HCT116 (cell line): ENCODE measurements at regions not wholly inside any gene's neighbourhood (a gene's known extent, or its start where the extent isn't known, plus 50 kb on each side); places are given as distances from the start of the nearest gene placed in this dataset.

Experiments used
- ATAC-seq: fragments of 200-7000 bp; cut with Tn5 transposase; 2 replicates; pipeline ENCODE4 v1.9.1; 2020; ENCODE audit warnings: mild to moderate bottlenecking, moderate library complexity
- BruUV-seq: library from RNA; stranded (reverse); fragments of 400-500 nt; replicated peaks from 2 replicates; lab custom pipeline; 2021; lab: Mats Ljungman, UMichigan
- CTCF ChIA-PET: fragments of 300-600 bp; sonication (Branson Sonifier 250); formaldehyde crosslinking; loops from one replicate; lab custom pipeline; 2021; ENCODE audit warnings: antibody characterized with exemption; lab: Charles Lee
- POLR2A ChIA-PET: fragments of 300-600, 350-600 bp; sonication (Branson Sonifier 250); formaldehyde crosslinking; loops from one replicate; lab custom pipeline; 2021; ENCODE audit warnings: antibody characterized with exemption; lab: Charles Lee
- RAD21 ChIA-PET, 2 experiments: fragments of 300-600 bp; sonication (Branson Sonifier 250); formaldehyde crosslinking; loops; one replicate each; lab custom pipeline; 2023; ENCODE audit warnings: low total read pairs in 2 of 2; ENCODE audit not compliant: uncharacterized antibody in 2 of 2, unreplicated experiment in 2 of 2, low non-redundant PET in 1 of 2; lab: Charles Lee
- DNase-seq: peaks from one replicate; pipeline ENCODE4 v3.0.0-alpha.2; 2010; ENCODE audit warnings: low read depth, low spot score
- H2AFZ ChIP-seq: fragments of 200-600 bp; shearing (Covaris generic), sonication (generic); 2 replicates; pipeline ENCODE4 v1.6.1; 2017; ENCODE audit warnings: low read depth, mixed run types, mixed read lengths, antibody characterized with exemption, low read length; ENCODE audit not compliant: poor library complexity, severe bottlenecking
- H3K27ac ChIP-seq: 2 replicates; pipeline ENCODE4 v1.5.1; 2012; ENCODE audit warnings: low read depth, low read length
- H3K27me3 ChIP-seq: fragments of 200-600 bp; sonication (generic); 2 replicates; pipeline ENCODE4 v1.6.1; 2016; ENCODE audit warnings: mixed run types, low read length, mixed read lengths; ENCODE audit not compliant: insufficient read depth
- H3K36me3 ChIP-seq, 2 experiments: fragments of 200-500 bp in 1 of 2; fragments of 200-600 bp in 1 of 2; sonication (Bioruptor generic) in 1 of 2; sonication (generic) in 1 of 2; 2 replicates each; pipeline versions ENCODE4 v1.5.1 to v1.6.1; 2014 to 2016; ENCODE audit warnings: low read length in 2 of 2, inconsistent platforms in 1 of 2, mixed read lengths in 1 of 2, mixed run types in 1 of 2; ENCODE audit not compliant: insufficient read depth in 2 of 2, control insufficient read depth in 1 of 2
- H3K4me1 ChIP-seq, 2 experiments: fragments of 200-600 bp in 1 of 2; sonication (generic) in 1 of 2; 2 replicates each; pipeline versions ENCODE4 v1.5.1 to v1.6.1; 2012 to 2017; ENCODE audit warnings: low read length in 2 of 2, inconsistent platforms in 1 of 2, mild to moderate bottlenecking in 1 of 2, mixed read lengths in 1 of 2, mixed run types in 1 of 2, moderate library complexity in 1 of 2; ENCODE audit not compliant: insufficient read depth in 2 of 2, control insufficient read depth in 1 of 2
- H3K4me2 ChIP-seq: fragments of 200-600 bp; sonication (generic); 2 replicates; pipeline ENCODE4 v1.6.1; 2017; ENCODE audit warnings: mixed run types, low read length, mixed read lengths
- H3K4me3 ChIP-seq, 2 experiments: fragments of 200-600 bp in 1 of 2; sonication (generic) in 1 of 2; replicated peaks in 1 of 2; 2 replicates each; pipeline ENCODE4 v1.5.1; 2011 to 2016; ENCODE audit warnings: low read length in 2 of 2, control low read depth in 1 of 2, low read depth in 1 of 2, mild to moderate bottlenecking in 1 of 2, mixed read lengths in 1 of 2, mixed run types in 1 of 2
- H3K79me2 ChIP-seq: fragments of 200-600 bp; sonication (generic); 2 replicates; pipeline ENCODE4 v1.6.1; 2017; ENCODE audit warnings: mild to moderate bottlenecking, mixed run types, low read length, moderate library complexity, mixed read lengths; ENCODE audit not compliant: insufficient read depth
- H3K9ac ChIP-seq: fragments of 200-600 bp; sonication (generic); 2 replicates; pipeline ENCODE4 v1.6.1; 2016; ENCODE audit warnings: low read length, mixed read lengths
- H3K9me2 ChIP-seq: fragments of 200-600 bp; sonication (generic), shearing (Covaris generic); 2 replicates; pipeline ENCODE4 v1.6.1; 2017; ENCODE audit warnings: mixed run types, mild to moderate bottlenecking, moderate library complexity; ENCODE audit not compliant: insufficient read depth
- H3K9me3 ChIP-seq, 2 experiments: fragments of 200-500 bp in 1 of 2; fragments of 200-600 bp in 1 of 2; sonication (Bioruptor generic) in 1 of 2; sonication (generic) in 1 of 2; 2 replicates each; pipeline ENCODE4 v1.6.1; 2014 to 2017; ENCODE audit warnings: low read length in 2 of 2, mixed read lengths in 2 of 2, inconsistent platforms in 1 of 2, low read depth in 1 of 2, mild to moderate bottlenecking in 1 of 2, mixed run types in 1 of 2, moderate library complexity in 1 of 2; ENCODE audit not compliant: control insufficient read depth in 1 of 2, insufficient read depth in 1 of 2
- H4K20me1 ChIP-seq: fragments of 200-600 bp; sonication (generic), shearing (Covaris generic); 2 replicates; pipeline ENCODE4 v1.6.1; 2017; ENCODE audit warnings: mixed run types, mild to moderate bottlenecking, moderate library complexity; ENCODE audit not compliant: insufficient read depth
- CBX3 ChIP-seq: IDR thresholded peaks from 2 replicates; pipeline ENCODE4 v1.6.1; 2012; ENCODE audit warnings: low read depth
- CEBPB ChIP-seq: IDR thresholded peaks from 2 replicates; pipeline ENCODE4 v1.6.1; 2012; ENCODE audit warnings: low read depth
- EGR1 ChIP-seq: IDR thresholded peaks from 2 replicates; pipeline ENCODE4 v1.6.1; 2012; ENCODE audit warnings: low read depth
- ELF1 ChIP-seq: IDR thresholded peaks from 2 replicates; pipeline ENCODE4 v1.6.1; 2012; ENCODE audit warnings: low read depth, borderline replicate concordance
- intact Hi-C: fragments of 100-400 bp; cut with micrococcal nuclease; formaldehyde crosslinking; loops from 2 replicates; pipeline ENCODE4 v1.10.0; 2022
- TF ChIP-seq, protein P1 (sequence below): IDR thresholded peaks from 2 replicates; pipeline ENCODE4 v1.6.1; 2012; ENCODE audit warnings: low read depth

DNA sequence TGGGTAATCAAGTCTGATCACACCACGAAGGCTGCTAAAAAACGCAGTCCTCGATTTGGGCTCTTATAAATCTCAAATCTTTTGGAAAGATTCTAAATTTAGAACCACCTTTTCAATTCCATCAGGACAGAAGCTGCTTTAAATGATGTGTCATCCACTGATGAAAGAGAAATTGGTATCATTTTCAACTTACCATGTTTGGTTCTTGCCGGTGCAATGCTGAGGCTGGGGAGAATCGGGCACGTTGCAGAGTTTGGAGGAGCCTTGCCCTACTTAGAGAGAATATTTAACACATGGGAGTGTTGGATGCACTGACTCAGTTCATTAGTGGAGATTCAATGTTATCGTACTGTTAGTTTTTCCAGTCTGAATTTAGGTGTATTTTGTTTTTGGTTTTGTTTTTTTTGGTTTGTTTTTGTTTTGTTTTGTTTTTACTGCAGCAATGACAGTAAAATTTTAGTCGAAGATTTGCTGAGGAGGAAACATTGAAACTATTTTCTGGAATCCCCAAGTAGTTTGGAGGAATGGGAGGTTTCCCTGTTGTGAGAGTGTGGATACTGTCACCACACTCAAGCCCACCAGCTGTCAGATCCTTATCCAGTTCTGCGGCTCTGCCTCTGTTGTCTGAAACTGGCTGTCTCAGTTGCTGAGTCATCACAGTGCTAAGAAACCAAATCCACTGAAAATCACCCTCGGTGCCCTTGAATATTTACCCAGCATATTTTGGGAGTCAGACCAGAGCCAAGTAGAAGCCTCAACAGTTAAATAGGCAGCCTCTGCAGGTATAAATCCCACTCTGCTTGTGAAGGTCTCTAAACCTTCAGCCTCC is 497.0 kb downstream of the BTBD3 start:
- RAD21 ChIA-PET = no interaction called here
- Histone ChIP-seq H3K4me2 (no peak overlapping the region), H3K36me3 (no peaks in the 10 kb centered on the region), H4K20me1 (no peaks in the 10 kb centered on the region)
- TF ChIP-seq CEBPB (no peak), ELF1 (no peak), CBX3 (no peak), EGR1 (no peak)
- TF ChIP-seq, protein P1, sequence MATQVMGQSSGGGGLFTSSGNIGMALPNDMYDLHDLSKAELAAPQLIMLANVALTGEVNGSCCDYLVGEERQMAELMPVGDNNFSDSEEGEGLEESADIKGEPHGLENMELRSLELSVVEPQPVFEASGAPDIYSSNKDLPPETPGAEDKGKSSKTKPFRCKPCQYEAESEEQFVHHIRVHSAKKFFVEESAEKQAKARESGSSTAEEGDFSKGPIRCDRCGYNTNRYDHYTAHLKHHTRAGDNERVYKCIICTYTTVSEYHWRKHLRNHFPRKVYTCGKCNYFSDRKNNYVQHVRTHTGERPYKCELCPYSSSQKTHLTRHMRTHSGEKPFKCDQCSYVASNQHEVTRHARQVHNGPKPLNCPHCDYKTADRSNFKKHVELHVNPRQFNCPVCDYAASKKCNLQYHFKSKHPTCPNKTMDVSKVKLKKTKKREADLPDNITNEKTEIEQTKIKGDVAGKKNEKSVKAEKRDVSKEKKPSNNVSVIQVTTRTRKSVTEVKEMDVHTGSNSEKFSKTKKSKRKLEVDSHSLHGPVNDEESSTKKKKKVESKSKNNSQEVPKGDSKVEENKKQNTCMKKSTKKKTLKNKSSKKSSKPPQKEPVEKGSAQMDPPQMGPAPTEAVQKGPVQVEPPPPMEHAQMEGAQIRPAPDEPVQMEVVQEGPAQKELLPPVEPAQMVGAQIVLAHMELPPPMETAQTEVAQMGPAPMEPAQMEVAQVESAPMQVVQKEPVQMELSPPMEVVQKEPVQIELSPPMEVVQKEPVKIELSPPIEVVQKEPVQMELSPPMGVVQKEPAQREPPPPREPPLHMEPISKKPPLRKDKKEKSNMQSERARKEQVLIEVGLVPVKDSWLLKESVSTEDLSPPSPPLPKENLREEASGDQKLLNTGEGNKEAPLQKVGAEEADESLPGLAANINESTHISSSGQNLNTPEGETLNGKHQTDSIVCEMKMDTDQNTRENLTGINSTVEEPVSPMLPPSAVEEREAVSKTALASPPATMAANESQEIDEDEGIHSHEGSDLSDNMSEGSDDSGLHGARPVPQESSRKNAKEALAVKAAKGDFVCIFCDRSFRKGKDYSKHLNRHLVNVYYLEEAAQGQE = no peak
- TF ChIP-seq, all 23 proteins: peak for 0
- Histone ChIP-seq H3K4me3 (no peak overlapping the region), H3K4me1 (no peaks in the 10 kb centered on the region), H3K9me3 (peaks cover 14 to 52% of the 10 kb centered on the region in 2 experiments; a peak in 2 of 4 replicates), H3K27ac (no peak overlapping the region), H3K9ac (no peak overlapping the region), H3K79me2 (no peaks in the 10 kb centered on the region), H3K9me2 (no peaks in the 10 kb centered on the region), H3K27me3 (no peaks in the 10 kb centered on the region), H2AFZ (no peak overlapping the region)
- no peak for ATAC-seq
- DNase-seq = no peak
- intact Hi-C loops = no loop called here
- ChIA-PET CTCF (no interaction called here), POLR2A (no interaction called here)
- no TSS peak for BruUV-seq
